ENCODE measurements at regions not wholly inside any gene's neighbourhood (a gene's known extent, or its start where the extent isn't known, plus 50 kb on each side); places are given as distances from the start of the nearest gene placed in this dataset.
A peak's percentile ranks its signal among the peaks of the same experiment; 100 is the strongest.

- no peak for TF ChIP-seq CTCF (conservative IDR thresholded peaks at IDR 0.05; ENCODE audit: low read length)
- no peak for DNase-seq (ENCODE audit: low read depth)
- H3K4me3 ChIP-seq (ENCODE audit: low read length): no peak overlapping the region
Measured at GRCh38 chr21:31566611-31567010, 92.9 kb upstream of the SOD1 start.

- DNase-seq (ENCODE audit: low read depth): no peak
- TF ChIP-seq CTCF (conservative IDR thresholded peaks at IDR 0.05; ENCODE audit: low read length): no peak
- H3K4me3 ChIP-seq (ENCODE audit: low read length): no peak overlapping the region
Measured at GRCh38 chr21:31566064-31566463, 93.4 kb upstream of the SOD1 start.

GRCh38 chr21:31564439-31564838 is 95.1 kb upstream of the SOD1 start:
- DNase-seq (ENCODE audit: low read depth): no peak
- no peak overlapping the region for H3K4me3 ChIP-seq (ENCODE audit: low read length)
- TF ChIP-seq CTCF (conservative IDR thresholded peaks at IDR 0.05; ENCODE audit: low read length): no peak

GRCh38 chr21:31560479-31560878 is 99.0 kb upstream of the SOD1 start:
- H3K4me3 ChIP-seq (ENCODE audit: low read length): no peak overlapping the region
- TF ChIP-seq CTCF (conservative IDR thresholded peaks at IDR 0.05; ENCODE audit: low read length): no peak
- DNase-seq (ENCODE audit: low read depth): no peak

GRCh38 chr21:31559368-31560119 is 99.9 kb upstream of the SOD1 start:
- peak; percentile 55 for DNase-seq (ENCODE audit: low read depth)
- TF ChIP-seq CTCF (conservative IDR thresholded peaks at IDR 0.05; ENCODE audit: low read length): no peak
- H3K4me3 ChIP-seq (ENCODE audit: low read length): peak overlapping the region; percentile 20; the same call in 1 of the 2 replicates

- H3K4me3 ChIP-seq (ENCODE audit: low read length): no peak overlapping the region
- TF ChIP-seq CTCF (conservative IDR thresholded peaks at IDR 0.05; ENCODE audit: low read length): no peak
- peak; percentile 55 for DNase-seq (ENCODE audit: low read depth)
Measured at GRCh38 chr21:31558962-31559367, 100.5 kb upstream of the SOD1 start.

- DNase-seq (ENCODE audit: low read depth): no peak
Measured at GRCh38 chr21:31558189-31558961, 101.1 kb upstream of the SOD1 start.

More at GRCh38 chr21:31558189-31558961, 101.1 kb upstream of the SOD1 start:
- H3K4me3 ChIP-seq (ENCODE audit: low read length): no peak overlapping the region
- TF ChIP-seq CTCF (conservative IDR thresholded peaks at IDR 0.05; ENCODE audit: low read length): no peak
